Upper lobe of right lung (tissue), 1 donor: ENCODE measurements at regions not wholly inside any gene's neighbourhood (a gene's known extent, or its start where the extent isn't known, plus 50 kb on each side); places are given as distances from the start of the nearest gene placed in this dataset.

Experiments
- ATAC-seq: fragments of 200-7000 bp; cut with Tn5 transposase; one replicate; pipeline ENCODE4 v1.9.1; 2020; ENCODE audit warnings: mild to moderate bottlenecking, moderate library complexity
- DNase-seq: peaks from one replicate; pipeline ENCODE4 v3.0.0-alpha.2; 2020
- H3K27ac ChIP-seq: fragments of 200-600 bp; one replicate; pipeline ENCODE4 v1.8.0; 2022
- H3K27me3 ChIP-seq: fragments of 200-600 bp; one replicate; pipeline ENCODE4 v1.8.0; 2022; ENCODE audit warnings: mild to moderate bottlenecking
- H3K36me3 ChIP-seq: fragments of 200-600 bp; one replicate; pipeline ENCODE4 v1.8.0; 2022
- H3K4me1 ChIP-seq: fragments of 200-600 bp; one replicate; pipeline ENCODE4 v1.8.0; 2022
- H3K4me3 ChIP-seq: fragments of 200-600 bp; one replicate; pipeline ENCODE4 v1.8.0; 2022; ENCODE audit warnings: mild to moderate bottlenecking
- H3K9me3 ChIP-seq: fragments of 200-600 bp; one replicate; pipeline ENCODE4 v1.8.0; 2022
- intact Hi-C: fragments of 100-400 bp; cut with DNase I; formaldehyde crosslinking; loops from one replicate; pipeline ENCODE4 v1.11.0; 2022
- TF ChIP-seq, protein P1 (sequence below): fragments of 200-600 bp; IDR thresholded peaks from one replicate; pipeline ENCODE4 v1.8.0; 2022; ENCODE audit warnings: antibody characterized with exemption
- donor health status: DM: no; HTN: yes; CAD: no; lungs with severe emphysema.

- H3K4me3 ChIP-seq = no peak overlapping the region
- no peaks in the 10 kb centered on the region for H3K36me3 ChIP-seq
- no peak overlapping the region for H3K27ac ChIP-seq
- DNase-seq (no peak), ATAC-seq (no peak)
- peaks cover 4% of the 10 kb centered on the region for H3K4me1 ChIP-seq
- TF ChIP-seq, protein P1, sequence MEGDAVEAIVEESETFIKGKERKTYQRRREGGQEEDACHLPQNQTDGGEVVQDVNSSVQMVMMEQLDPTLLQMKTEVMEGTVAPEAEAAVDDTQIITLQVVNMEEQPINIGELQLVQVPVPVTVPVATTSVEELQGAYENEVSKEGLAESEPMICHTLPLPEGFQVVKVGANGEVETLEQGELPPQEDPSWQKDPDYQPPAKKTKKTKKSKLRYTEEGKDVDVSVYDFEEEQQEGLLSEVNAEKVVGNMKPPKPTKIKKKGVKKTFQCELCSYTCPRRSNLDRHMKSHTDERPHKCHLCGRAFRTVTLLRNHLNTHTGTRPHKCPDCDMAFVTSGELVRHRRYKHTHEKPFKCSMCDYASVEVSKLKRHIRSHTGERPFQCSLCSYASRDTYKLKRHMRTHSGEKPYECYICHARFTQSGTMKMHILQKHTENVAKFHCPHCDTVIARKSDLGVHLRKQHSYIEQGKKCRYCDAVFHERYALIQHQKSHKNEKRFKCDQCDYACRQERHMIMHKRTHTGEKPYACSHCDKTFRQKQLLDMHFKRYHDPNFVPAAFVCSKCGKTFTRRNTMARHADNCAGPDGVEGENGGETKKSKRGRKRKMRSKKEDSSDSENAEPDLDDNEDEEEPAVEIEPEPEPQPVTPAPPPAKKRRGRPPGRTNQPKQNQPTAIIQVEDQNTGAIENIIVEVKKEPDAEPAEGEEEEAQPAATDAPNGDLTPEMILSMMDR = no peak
- intact Hi-C loops = no loop called here
- no peaks in the 10 kb centered on the region for H3K27me3 ChIP-seq
- no peaks in the 10 kb centered on the region for H3K9me3 ChIP-seq
Observed at GRCh38 chr10:21090609-21091082, 193.5 kb upstream of the NEBL start.

DNA sequence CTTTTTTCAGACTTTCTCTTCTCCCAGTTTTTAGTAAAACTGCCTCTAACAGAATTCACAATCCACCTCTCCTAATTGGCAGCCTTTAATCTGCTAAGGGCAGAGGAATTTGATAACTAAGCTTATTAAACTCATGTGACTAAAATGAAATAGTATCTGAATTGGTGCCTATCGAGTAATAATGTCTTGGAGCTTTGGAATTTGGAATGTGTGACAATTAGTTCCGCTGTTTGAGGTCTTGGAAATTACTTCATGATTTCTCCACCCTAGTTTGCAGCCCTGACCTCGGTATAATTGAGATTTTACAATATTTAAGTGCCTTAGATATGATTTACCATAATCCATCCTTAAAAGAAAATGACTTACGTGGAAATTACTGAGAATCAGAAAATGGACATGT lies 190.4 kb upstream of the NEBL start:
- Histone ChIP-seq H3K4me3 (no peak overlapping the region), H3K27ac (no peak overlapping the region), H3K4me1 (no peaks in the 10 kb centered on the region), H3K9me3 (no peaks in the 10 kb centered on the region), H3K27me3 (no peaks in the 10 kb centered on the region), H3K36me3 (no peaks in the 10 kb centered on the region)
- TF ChIP-seq, protein P1 = no peak
- intact Hi-C loops = no loop called here
- DNase-seq (no peak), ATAC-seq (no peak)

GRCh38 chr10:21084700-21085099 lies 187.6 kb upstream of the NEBL start:
- DNase-seq (no peak), ATAC-seq (no peak)
- intact Hi-C loops = no loop called here
- H3K27ac ChIP-seq = no peak overlapping the region
- no peaks in the 10 kb centered on the region for H3K27me3 ChIP-seq
- no peaks in the 10 kb centered on the region for H3K36me3 ChIP-seq
- no peaks in the 10 kb centered on the region for H3K4me1 ChIP-seq
- no peaks in the 10 kb centered on the region for H3K9me3 ChIP-seq
- TF ChIP-seq, protein P1 = no peak
- H3K4me3 ChIP-seq = no peak overlapping the region

DNA sequence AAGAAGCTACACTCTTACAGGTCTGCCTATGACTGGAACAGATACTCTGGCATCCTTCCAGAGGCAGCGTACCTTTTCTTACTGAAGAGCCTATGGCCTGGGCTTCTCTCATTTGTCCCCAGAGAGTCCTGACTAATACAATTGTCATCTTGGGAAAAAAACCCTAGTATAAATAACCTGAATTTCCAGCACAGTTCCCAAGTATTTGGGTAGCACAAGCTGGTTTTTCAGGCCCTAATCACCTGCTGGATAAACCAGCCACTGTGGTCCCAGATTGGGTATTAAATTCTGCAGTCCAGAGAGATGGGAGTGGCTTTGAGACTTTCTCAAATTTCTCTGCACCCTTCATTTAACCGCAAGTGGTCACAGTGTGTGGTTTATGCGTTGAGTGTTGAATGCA lies 186.8 kb upstream of the NEBL start:
- intact Hi-C loops = no loop called here
- H3K4me3 ChIP-seq = no peak overlapping the region
- H3K9me3 ChIP-seq = no peaks in the 10 kb centered on the region
- no peaks in the 10 kb centered on the region for H3K4me1 ChIP-seq
- H3K27ac ChIP-seq = no peak overlapping the region
- no peak for DNase-seq
- ATAC-seq = peak; percentile 31
- TF ChIP-seq, protein P1 = no peak
- H3K36me3 ChIP-seq = no peaks in the 10 kb centered on the region
- H3K27me3 ChIP-seq = no peaks in the 10 kb centered on the region

DNA sequence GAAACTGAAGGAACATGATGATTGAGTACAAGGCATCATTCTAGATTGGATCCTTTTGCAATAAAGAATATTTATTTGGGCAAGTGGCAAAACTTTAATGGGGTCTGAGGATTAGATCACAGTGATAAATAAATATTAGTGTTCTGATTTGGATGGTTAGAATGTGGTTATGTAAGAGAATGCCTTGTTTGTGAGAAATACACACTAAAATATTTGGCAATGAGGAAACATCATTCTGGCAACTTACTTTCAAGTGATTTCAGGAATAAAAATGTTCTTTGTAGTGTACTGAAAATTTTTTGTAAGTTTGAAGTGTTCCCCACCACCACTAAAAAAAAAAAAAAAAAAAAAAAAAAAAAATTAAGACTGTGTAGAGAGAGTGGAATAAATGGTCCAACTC lies 185.1 kb upstream of the NEBL start:
- no peaks in the 10 kb centered on the region for H3K36me3 ChIP-seq
- no peaks in the 10 kb centered on the region for H3K27me3 ChIP-seq
- intact Hi-C loops = no loop called here
- no peak for ATAC-seq
- DNase-seq = no peak
- H3K9me3 ChIP-seq = no peaks in the 10 kb centered on the region
- no peak overlapping the region for H3K4me3 ChIP-seq
- H3K4me1 ChIP-seq = no peaks in the 10 kb centered on the region
- no peak overlapping the region for H3K27ac ChIP-seq
- TF ChIP-seq, protein P1 = no peak

DNA sequence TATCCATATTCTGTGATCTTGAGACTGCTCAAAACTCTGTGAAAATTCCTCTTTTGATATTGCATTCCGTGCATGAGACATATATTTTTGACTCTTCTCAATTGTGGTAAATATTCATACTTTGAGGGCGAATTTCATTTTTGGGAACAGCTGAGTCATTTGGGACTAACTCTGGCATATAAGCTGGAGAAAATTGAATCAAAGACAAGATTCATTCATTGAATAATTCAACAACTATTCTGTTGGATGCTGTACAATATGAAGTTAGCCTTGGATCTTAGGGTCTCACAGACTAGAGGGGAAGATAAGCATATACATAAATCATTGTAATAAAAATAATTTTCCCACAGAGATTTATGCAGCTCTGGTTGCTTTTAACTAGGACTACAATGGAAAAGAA lies 183.2 kb upstream of the NEBL start:
- Histone ChIP-seq H3K36me3 (no peaks in the 10 kb centered on the region), H3K27ac (no peak overlapping the region), H3K9me3 (no peaks in the 10 kb centered on the region), H3K27me3 (no peaks in the 10 kb centered on the region), H3K4me1 (no peaks in the 10 kb centered on the region), H3K4me3 (no peak overlapping the region)
- DNase-seq (no peak), ATAC-seq (no peak)
- intact Hi-C loops = no loop called here
- TF ChIP-seq, protein P1 = no peak
